Germinal center (tissue), 1 donor: ENCODE measurements at regions not wholly inside any gene's neighbourhood (a gene's known extent, or its start where the extent isn't known, plus 50 kb on each side); places are given as distances from the start of the nearest gene placed in this dataset.

Source experiments
- DNase-seq: peaks from one replicate; pipeline ENCODE4 v3.0.0; 2012; ENCODE audit warnings: mixed read lengths, low spot score

DNA sequence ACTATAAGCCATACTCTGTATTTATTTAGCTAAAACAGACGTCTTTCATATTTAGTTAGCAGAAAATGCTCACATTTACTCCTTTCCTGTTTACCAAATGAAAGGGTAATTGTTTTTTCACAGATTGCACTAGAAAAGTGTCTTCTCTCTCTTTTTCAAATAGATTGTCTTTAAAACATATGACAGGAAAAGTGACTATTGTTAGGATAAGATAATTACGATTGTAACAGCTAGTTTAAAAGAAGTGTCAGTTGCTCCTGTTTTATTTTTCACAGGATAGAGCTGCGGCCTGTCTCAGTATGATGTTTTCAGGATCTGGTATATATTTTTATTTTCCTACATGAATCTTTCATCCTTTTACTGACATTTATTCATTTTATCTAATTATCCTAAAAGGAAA, 353.5 kb downstream of the FBXO8 start:
- DNase-seq, result no peak

DNA sequence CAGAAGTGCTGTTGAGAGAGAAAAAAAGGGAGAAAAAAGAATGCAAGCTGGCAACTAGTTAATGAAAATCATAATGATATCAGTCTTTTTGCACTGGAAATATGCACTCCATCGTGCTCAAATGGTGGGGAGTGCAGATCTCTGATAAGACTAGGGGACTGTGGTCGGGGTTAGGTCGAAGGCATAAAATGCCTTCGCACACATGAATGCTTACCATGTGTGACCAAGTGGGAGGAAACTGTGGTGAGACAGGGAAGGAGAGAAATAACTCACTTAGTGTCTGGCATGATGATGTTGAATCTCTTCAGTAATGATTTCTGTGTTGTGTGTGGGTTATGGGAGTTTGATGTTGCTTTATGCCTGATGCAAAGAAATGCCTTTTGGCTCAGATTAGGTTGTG, 358.9 kb downstream of the FBXO8 start:
- no peak for DNase-seq

DNA sequence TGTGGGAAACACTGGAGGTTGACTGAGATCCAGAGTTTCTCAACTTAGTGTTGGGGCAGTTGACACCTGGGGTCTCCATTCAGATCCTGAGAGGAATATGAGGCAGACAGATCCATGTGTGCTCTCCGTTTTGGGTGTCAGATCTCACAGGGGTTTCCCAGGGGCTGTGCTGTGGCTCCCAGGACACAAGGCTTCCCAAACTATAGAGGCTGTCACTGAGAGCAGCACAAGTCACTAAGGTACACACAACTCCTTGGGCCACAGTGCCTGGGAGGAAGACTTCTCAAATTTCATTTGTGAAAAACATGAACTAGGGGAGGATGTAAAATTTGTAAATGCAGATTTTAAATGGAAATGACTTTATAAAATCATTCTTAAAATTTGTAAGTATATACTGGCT, 363.6 kb downstream of the FBXO8 start:
- DNase-seq, result no peak

DNA sequence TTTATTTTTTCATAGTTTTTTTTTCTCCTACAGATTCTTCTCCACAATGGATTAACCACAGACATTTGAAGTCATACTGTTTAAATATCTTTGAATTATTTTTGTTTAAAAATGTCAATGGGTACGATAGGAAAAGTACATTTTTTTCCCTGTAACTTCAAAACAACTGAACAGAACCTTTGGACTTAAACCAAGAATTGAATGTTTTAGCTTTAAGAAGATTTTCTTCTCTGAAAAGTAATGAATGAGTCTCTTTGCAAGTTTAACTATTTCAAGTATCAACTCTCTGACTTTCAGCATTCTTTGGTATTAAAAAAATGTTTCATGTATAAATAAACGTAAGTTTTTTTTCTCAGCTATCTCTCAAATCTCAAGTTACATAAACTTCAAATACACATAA, 364.3 kb downstream of the FBXO8 start:
- DNase-seq, result no peak

DNA sequence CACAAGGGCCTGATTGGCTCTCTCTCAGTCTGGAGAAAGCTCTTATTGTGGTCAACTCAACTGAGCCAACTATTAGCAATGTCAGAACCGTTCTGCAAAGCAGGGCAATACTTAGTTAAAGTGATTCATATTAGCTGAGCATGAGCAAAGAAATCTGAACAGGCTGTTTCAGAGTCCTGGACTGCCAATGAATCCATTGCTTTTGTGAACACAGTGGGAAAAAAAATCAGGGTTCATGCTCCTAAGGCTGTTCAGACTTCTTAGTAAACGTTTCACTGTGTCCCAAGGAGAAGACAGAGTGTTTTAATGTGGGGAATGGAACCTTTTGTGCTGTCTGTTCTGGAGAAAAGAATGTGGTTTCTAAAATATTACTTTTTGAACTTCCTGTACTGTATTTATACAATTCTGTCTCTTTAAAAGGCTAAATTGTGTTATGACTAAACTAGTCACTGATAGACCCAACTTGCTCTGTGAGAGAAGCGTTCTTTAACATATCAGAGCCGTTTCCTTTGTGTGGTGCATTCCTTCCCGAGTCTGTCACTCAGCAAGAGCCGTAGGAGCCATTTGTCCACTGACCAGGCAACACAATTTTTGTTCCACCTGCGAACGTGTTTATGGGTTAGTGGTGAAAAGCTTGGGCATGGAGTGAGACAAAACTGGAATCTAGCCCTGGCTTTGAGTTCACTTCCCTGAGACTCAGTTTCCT, 366.1 kb downstream of the FBXO8 start:
- DNase-seq, result no peak

DNA sequence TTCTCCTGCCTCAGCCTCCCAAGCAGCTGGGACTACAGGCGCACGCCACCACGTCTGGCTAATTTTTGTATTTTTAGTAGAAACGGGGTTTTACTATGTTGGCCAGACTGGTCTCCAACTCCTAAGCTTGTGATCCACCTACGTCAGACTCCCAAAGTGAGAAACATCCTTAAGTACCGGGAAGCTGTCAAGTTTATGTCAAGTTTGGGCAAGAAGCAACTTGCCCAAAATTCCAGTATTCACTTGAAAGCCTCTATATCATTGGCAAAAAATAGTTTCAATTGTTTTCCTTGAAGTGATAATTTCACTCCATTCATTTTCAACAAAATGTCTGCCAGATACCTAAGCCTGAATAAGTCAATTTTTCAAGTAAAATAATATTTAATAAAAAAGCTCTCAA, 370.0 kb downstream of the FBXO8 start:
- no peak for DNase-seq

DNA sequence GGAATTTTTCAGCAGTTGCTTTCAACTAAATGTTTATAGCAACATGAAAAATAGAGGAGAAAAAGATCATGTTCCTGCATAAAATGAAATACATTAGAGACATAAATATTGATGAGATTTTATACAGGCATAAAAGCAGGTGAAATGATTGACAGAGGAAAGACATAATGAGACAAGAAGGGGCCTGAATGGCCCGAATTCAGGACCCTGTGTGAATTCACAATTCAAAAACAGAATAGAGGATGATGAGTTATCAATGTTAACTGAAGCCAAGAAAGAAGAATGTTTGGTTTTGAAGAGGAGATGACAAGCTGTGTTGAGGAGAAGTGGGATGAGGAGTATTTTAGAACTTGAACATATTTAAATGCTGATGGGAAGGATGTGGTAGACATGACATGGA, 371.1 kb downstream of the FBXO8 start:
- no peak for DNase-seq

DNA sequence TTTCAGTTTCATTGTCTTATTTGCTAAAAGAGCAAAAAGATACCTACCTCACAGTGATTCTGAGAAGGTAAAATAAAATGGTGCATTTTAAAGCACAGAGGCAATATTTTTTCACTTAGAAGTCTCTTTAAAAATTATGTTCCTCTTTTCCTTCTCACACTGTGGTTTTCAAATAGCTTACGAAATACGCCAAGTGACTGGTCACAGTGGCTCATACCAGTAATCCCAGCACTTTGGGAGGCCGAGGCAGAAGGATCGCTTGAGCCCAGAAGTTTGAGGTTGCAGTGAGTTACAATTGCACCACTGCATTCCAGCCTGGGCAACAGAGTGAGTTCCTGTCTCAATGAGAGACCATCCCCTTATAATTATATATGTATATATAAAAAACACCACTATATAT, 372.6 kb downstream of the FBXO8 start:
- no peak for DNase-seq

DNA sequence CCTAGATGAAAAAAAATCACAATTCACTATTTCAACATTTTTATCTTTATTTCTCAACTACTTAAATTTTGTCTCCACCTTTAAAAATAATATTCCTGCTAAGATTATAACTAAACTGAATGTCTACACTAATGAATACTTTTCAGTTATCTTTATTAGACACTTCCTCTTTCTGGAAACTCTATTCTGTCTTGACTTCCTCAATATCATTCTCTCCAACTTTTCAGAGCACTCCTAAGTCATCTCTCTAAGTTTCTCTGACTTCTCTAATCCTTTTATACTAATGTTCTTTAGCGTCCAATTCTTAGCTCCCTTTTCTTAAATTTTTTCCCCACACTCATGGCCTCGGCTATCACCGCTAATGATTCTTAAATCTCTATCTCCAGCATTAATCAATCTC, 374.2 kb downstream of the FBXO8 start:
- DNase-seq, result no peak

DNA sequence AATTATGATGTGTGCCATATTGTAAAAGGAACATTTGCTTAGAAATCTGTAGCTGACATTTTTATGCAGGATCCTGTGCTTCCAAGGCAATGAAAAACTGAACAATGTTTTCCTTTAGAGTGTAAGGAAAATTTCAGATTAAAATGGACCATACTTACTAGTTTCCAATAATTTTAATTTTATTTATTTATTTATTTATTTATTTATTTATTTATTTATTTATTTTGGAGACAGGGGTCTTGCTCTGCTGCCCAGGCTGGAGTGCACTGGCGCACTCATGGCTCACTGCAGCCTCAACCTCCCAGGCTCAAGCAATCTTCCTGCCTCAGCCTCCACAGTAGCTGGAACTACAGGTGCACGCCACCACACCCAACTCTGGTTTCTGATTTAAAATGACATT, 369.8 kb upstream of the HAND2 start:
- DNase-seq, result no peak

DNA sequence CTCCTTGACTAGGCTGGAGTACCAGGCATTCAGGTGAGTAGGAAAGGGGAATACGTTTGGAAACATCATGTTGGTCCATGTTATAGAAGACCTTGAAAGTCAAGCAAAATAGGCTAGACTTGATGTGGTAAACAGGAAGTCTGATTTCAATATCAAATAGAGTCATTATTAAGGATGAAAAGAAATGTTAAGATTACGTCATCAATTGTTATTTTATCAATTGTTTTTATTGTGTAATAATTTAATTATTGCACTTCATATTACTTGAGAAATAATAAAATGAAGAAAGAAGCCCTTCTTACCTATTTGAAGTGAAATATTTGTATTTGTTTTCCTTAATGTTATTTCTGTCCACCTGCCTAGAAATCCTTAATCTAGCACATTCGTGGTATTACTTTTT, 361.0 kb upstream of the HAND2 start:
- no peak for DNase-seq

DNA sequence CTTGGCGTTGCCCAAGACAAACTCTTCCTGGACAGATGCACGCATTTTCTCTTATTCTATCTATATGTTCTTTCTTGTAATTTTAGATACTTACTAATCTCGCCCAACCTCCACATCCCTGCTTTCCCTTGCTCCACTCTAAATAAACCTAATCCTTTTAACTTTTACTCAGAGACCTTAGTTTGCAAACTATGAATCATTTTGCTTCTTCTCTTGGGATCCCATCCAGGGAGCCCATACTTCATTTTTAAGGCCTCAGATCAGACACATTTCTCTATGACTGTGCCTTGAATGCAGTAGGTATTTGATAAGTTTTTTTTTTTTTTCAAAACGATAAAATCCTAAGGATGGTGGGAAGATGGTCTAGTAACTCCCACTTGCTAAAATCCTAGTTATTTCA, 353.8 kb upstream of the HAND2 start:
- no peak for DNase-seq

DNA sequence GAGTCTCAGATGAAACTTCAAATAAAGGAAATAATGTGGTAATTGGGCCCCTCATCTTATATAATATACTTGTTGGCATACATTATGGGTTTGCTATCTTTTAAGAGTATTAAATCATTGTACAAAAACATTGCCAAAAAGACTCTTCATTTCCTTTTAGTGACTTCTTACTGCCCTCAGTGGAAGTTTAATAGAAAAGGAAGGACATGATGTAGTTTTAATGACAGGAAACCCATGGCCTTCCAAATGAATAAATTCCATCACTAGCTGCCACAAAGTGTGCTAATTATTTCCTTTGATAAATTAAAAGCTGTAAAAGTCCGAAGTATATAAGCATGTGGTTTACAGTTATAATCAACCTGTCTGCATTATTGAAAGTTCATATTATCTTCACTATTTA, 350.9 kb upstream of the HAND2 start:
- no peak for DNase-seq

DNA sequence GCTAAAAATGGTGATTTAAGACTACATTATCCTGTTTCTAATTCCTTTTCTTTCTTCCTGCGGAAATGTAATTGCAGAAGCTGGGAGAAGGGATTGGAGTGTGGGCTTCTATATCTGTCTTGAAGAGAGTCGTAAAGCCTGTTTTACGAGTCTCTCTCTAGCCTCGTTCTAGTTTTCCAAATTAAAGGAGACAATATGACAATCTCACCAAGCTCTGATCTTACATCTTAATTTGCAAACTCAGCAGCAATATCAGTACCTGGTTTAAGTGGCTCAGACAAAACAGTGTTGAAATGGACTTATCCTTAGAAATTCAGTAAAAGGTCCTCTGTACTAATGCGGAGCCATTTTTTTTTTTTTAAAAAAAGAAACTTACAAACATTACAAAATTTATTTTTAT, 349.5 kb upstream of the HAND2 start:
- DNase-seq, result no peak

DNA sequence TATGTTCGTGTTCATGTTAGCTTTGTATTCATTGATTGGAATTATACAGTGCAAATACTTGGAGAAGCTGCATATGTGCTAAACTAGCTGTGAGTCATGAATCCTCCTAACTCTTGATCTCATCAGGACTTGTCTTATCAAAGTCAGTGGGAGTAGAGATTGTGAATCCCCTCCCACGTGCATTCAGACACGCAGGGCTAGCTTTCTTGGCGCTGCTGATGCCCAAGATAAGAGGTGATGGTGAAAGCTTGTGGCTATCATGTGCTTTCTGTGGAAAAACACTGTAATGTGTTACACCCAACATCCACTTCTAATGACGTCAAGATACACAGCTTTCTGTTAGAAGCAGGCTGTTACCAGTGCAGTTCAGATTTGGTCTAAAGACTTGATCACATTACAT, 348.7 kb upstream of the HAND2 start:
- DNase-seq, result no peak

DNA sequence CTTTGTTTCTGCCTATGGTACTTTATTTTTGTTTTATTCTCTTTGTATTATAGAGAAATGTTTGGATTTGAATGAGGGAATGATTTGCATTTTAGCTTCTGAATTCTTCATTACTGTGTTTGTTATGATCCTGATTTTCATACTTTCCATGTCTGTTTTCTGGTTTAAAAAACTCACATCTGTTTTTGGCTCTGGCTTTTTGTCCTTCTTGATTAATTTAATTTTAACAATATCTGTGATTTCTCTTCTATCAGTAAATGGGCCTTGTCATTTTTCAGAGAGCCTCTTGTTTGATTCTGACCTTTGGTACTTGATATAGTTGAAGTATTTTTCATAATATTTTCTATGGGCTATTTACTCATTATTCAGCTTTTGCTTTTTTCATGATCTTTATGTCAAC, 341.6 kb upstream of the HAND2 start:
- DNase-seq, result no peak

DNA sequence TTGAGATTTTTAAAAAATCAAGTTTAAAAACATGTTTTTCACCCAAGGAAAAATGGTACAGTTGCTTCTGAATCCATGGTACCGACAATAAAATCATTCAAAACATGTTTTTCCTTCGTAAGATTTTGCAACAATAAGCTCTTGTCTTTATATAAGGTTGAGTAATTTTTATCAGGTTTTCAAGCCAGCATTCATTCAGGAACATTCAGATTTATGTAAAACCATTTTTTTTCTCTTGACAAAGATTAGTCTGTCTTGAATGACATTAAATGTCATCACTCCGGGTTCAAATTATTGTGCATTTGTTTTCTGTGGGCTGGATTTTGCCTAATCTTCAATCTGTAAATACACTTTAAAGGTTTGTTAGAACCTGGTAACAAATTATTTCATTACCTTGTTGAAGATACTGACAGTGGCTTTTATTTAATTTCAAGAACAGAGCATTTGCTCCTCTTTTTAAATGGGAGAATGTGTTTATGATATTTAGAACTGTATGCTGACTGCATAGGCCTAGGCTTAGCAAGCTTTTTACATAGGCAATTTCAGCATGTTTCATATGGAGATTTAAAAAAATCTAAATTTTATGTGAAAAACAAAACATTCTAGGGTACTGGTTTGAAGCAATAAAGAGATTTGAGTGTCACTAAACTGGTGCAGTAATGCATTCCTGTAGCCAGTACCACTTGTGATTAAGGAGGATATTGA, 336.4 kb upstream of the HAND2 start:
- DNase-seq, result no peak

DNA sequence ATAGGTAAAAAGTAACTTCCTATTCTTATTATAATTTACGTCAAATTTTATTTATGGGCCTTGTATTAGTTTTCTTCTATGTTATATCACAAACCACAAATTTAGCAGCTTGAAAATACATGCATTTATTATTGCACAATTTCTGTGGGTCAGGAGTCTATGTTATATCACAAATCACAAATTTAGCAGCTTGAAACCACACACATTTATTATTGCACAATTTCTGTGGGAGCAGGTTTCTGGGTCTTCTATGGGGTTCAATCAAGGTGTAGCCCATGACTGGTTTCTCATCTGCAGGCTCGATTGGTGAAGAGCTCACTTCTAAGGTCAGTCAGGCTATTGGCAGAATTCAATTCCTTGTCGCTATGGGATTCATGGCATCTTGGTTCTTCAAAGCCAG, 332.7 kb upstream of the HAND2 start:
- DNase-seq, result no peak

DNA sequence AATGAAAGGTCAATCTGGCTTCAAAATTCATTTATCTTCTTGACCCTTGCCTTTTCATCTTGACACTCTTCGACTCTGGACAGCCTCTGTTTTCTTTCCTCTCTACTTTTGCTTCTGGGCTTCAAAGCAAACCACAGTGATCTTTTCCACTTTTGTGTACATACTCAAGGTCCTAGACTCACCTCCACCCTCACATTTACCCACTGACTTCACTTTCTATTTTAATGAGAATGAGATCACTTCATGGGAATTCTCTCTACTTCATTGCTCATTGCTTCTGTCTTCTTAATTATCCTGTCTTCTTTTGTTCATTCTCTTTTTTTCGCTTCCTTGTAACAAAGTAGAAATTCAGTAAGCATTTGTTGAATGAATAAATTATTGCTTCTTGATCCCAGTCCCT, 330.1 kb upstream of the HAND2 start:
- DNase-seq, result no peak

DNA sequence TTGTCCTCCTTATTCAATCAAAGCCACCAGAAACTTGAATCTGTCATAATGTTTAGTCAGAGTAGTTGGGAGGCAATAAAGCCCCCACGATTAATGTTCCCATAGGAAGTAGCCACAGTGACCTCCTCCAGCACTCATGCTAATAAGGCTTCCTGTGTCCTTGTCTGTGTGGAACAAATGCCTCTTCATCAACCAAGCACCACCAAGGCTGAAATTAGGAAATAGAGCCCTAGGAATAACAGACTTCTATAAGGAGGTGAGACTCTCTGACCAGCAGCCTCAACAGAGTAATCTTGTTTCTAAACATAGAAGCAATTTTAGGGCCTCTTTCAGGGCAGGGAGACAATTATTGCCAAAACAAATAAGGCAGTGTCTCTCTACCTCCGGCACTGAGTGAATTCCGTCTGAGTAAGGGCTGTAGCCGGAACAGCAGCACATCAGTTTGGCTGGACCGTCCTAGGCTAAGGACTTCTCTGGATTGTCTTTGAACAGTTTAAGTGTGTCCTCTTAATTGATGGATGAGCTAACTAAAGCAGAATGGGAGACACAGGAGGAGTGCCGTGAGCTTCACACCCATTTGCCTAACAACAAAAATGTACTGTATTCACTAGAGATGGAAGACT, 329.2 kb upstream of the HAND2 start:
- no peak for DNase-seq

DNA sequence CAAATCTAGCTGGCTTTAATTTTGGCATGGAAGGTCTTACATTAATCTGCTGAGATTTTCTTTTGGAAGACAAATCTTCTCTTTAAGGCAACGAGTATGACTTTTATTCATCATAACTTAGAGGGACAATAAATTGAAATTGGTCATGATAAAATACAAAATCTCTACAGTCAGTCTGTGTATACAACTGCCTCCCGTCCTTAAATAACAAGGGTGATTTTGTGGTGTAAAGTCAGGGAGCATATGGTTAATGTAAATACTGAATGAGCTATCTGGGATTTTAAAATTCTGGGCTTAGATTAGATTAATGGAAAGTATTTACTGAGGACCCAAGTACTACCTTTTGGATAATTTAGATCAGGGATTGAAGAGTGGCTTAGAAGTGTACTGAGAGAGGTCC, 328.4 kb upstream of the HAND2 start:
- no peak for DNase-seq

DNA sequence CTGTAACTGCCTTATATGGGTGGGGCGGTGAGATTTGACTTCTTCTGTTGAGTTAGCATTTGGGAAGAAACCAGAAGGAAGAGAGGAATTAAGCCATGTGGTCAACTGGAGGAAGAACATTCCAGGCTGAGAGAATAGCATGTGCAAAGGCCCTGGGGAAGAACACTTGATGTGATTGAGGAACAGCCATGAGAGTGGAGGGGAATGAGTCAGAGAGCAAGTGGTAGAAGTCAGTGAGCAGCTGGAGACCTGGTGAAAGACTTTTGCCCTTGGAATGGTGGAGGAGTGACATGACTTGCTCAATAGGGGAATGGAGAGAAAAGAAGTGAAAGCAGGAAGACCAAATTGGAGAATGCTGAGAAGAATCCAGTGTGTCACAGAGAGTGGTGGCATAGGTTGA, 327.8 kb upstream of the HAND2 start:
- DNase-seq, result no peak

DNA sequence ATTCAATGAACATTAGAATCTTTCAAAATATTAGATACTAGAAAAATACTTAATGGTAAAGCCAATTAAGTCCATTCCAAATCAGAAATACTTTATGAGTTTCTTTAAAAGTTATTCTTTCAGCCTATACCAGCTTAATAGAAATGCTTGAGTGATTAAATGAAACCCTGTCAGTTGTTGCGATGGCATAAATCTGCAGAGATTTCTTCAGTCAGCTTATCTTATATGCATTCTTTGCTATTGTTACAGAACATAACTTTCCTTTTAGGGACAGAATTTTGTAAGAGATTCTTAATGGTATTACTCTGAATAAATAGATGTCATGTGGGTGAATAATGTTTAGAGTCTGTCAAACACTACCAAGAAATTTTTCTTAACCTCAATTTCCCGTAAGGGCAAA, 325.0 kb upstream of the HAND2 start:
- no peak for DNase-seq

DNA sequence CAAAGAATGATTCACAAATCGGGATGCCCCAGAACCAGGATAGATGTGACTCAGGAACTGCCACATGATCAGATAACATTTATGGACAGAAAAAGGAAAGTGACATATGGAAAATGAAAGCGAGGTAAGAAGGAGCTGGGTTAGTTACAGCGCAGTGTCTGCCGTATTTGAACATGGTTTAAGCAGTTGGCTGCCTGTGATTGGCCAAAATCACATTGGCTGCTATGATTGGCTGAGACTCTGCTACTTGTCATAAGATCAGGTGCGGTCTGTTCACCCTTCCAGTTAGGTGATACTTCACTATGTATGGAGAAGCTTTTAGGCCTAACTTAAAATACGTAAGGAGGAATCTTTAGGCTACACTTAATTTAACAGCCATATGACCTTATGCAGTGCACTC, 322.7 kb upstream of the HAND2 start:
- no peak for DNase-seq
